Activated naive CD4-positive, alpha-beta T cell treated with anti-CD3 and anti-CD28 coated beads, Interleukin-2, amount 10 ng/mL, durations not matched to agents 7 days and 5 days (primary cell): ENCODE measurements at regions not wholly inside any gene's neighbourhood (a gene's known extent, or its start where the extent isn't known, plus 50 kb on each side); places are given as distances from the start of the nearest gene placed in this dataset.

Source experiments
- CTCF ChIA-PET: fragments of 350-600 bp; sonication (Branson Sonifier 250); formaldehyde crosslinking; loops from one replicate; lab custom pipeline; 2021; ENCODE audit warnings: antibody characterized with exemption; lab: Charles Lee
- DNase-seq: peaks from one replicate; pipeline ENCODE4 v3.0.0-alpha.2; 2020
- H3K27ac Mint-ChIP-seq: one replicate; pipeline ENCODE4 v1.8.0; 2021; ENCODE audit warnings: mild to moderate bottlenecking, moderate library complexity, mixed read lengths
- H3K27me3 Mint-ChIP-seq: one replicate; pipeline ENCODE4 v1.8.0; 2021; ENCODE audit warnings: mild to moderate bottlenecking, mixed read lengths
- H3K36me3 Mint-ChIP-seq: one replicate; pipeline ENCODE4 v1.8.0; 2021; ENCODE audit warnings: mixed read lengths
- H3K4me1 Mint-ChIP-seq: one replicate; pipeline ENCODE4 v1.8.0; 2021; ENCODE audit warnings: mixed read lengths
- H3K4me3 Mint-ChIP-seq: one replicate; pipeline ENCODE4 v1.8.0; 2021; ENCODE audit warnings: mild to moderate bottlenecking, moderate library complexity, mixed read lengths
- H3K9me3 Mint-ChIP-seq: one replicate; pipeline ENCODE4 v1.8.0; 2021; ENCODE audit warnings: mixed read lengths

GRCh38 chr9:99403371-99403770 lies 181.3 kb downstream of the SEC61B start:
- H3K9me3 Mint-ChIP-seq = no peaks in the 10 kb centered on the region
- no peak overlapping the region for H3K4me3 Mint-ChIP-seq
- H3K27me3 Mint-ChIP-seq = peaks cover 9% of the 10 kb centered on the region
- CTCF ChIA-PET = no interaction called here
- no peaks in the 10 kb centered on the region for H3K4me1 Mint-ChIP-seq
- no peaks in the 10 kb centered on the region for H3K36me3 Mint-ChIP-seq
- H3K27ac Mint-ChIP-seq = no peak overlapping the region
- DNase-seq = no peak

DNA sequence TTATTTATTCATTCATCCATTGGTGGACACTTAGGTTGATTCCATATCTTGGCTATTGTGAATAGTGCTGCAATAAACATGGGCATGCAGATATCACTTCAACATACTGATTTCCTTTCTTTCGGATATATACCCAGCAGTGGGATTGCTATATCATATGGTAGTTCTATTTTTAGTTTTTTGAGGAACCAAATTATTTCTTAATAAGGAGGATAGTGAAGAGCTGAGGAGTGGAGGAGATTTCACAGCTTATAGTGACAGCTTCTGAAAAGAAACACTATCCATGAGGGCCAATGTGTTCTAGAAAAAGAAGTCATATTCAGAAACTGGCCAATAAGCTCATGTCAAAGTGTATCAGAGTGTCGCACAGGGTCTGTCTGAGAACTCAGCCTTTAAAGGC lies 183.3 kb downstream of the SEC61B start:
- no peak for DNase-seq
- Mint-ChIP-seq H3K9me3 (no peaks in the 10 kb centered on the region), H3K27ac (no peak overlapping the region), H3K36me3 (no peaks in the 10 kb centered on the region), H3K4me3 (no peak overlapping the region), H3K27me3 (peaks cover 9% of the 10 kb centered on the region), H3K4me1 (no peaks in the 10 kb centered on the region)
- CTCF ChIA-PET = no interaction called here

DNA sequence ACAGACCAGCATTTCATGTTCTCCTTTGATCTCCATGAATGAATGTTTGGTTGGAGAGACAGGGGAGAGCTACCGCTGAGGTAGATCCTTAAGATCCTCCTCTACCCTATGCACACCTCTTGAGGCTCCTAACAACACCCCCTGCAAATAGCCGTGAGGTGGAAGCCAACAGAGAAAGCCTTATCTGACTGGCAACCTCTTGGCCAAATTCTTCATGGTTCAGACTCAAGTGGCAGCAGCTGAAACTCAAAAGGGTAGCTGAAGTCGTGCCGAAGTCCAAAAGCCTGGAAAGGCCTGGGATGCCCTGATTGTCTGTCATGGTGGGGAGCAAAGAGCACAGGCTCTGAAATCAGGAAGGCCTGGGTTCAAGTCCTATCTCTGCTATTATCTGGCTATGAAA lies 184.9 kb downstream of the SEC61B start:
- Mint-ChIP-seq H3K4me1 (no peaks in the 10 kb centered on the region), H3K27me3 (peaks cover 9% of the 10 kb centered on the region), H3K4me3 (no peak overlapping the region)

DNA sequence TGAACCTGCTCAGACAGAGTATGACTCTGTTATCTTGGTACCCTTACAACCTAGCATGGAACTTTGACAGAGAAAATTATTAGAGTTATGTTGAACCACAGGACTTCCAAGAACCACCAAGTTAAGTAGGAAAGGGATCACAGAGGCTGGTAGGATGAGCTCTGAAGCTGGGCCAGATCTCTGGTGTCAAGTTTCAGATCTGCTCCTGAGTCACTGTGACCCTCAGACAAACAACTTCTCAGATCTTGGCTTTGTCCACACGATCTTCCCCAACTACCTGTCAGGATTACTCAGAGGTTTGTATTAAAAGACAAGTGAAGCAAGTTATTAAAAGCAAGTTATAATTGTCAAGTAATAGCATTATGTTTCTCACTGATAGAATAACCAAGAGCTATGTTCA lies 189.0 kb downstream of the SEC61B start:
- H3K27ac Mint-ChIP-seq = no peak overlapping the region
- no peaks in the 10 kb centered on the region for H3K9me3 Mint-ChIP-seq
- H3K36me3 Mint-ChIP-seq = no peaks in the 10 kb centered on the region
- H3K4me1 Mint-ChIP-seq = peaks cover 4% of the 10 kb centered on the region
- H3K27me3 Mint-ChIP-seq = peaks cover 16% of the 10 kb centered on the region
- CTCF ChIA-PET = no interaction called here
- H3K4me3 Mint-ChIP-seq = no peak overlapping the region
- DNase-seq = no peak

More for the DNA sequence above, 184.9 kb downstream of the SEC61B start:
- no peak for DNase-seq
- Mint-ChIP-seq H3K27ac (no peak overlapping the region), H3K9me3 (no peaks in the 10 kb centered on the region), H3K36me3 (no peaks in the 10 kb centered on the region)
- CTCF ChIA-PET = no interaction called here

DNA sequence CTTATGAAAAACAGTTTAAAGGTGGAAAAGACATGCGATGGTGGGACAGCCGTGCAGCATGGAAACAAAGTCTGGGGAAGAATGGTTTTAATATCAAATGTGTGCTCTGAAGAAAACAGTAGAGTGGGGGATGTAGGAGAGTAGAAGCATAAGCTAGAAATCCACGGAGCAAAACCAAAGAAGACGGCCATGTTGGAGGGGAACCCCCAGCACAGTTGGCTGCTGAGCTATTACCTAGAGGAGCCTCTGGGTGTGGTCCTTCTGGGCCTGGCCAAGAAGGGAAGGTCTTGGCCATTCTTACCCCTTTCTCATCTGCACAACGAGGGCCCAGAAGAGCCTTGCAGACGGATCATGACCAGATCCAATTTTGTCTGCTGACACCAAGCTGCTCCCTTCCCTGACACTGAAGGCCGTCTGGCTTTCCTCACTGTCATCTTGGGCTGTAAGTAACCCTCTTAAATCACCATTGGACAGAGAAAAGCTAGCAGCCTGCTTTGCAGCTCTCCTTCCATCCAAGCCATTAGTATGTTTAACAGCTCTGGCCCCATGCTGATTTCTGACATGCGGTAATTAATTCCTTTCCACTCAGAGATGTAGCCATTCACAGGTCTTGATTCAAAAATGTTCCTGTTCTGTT lies 189.5 kb downstream of the SEC61B start:
- no peak for DNase-seq
- Mint-ChIP-seq H3K9me3 (no peaks in the 10 kb centered on the region), H3K4me3 (no peak overlapping the region), H3K27me3 (peaks cover 16% of the 10 kb centered on the region), H3K36me3 (no peaks in the 10 kb centered on the region), H3K27ac (no peak overlapping the region), H3K4me1 (peaks cover 6% of the 10 kb centered on the region)
- CTCF ChIA-PET = no interaction called here

- Mint-ChIP-seq H3K4me1 (peaks cover 6% of the 10 kb centered on the region), H3K36me3 (no peaks in the 10 kb centered on the region), H3K9me3 (no peaks in the 10 kb centered on the region), H3K4me3 (no peak overlapping the region), H3K27ac (no peak overlapping the region), H3K27me3 (peaks cover 19% of the 10 kb centered on the region)
- DNase-seq = no peak
- CTCF ChIA-PET = no interaction called here
Measured at GRCh38 chr9:99412606-99413005, 190.5 kb downstream of the SEC61B start.

DNA sequence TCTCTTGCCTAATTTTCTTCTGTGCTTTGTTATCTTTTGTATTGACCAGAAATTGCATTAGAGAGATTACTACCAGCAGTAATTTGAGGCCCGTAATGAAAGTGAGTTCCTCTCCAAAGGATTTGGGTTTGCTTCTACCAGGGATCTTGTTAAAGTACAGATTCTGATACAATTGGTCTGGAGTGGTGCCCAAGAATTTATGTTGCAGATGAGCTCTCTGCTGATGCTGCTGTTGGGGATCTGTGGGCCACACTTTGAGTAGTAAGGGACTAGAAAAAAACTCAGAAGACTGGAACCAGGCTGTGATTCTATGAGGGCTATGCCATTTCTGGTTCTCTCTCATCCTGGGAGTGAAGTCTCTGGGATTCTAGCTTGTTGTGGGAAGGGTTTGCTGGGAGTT lies 192.2 kb downstream of the SEC61B start:
- no peaks in the 10 kb centered on the region for H3K9me3 Mint-ChIP-seq
- CTCF ChIA-PET = no interaction called here
- no peak overlapping the region for H3K27ac Mint-ChIP-seq
- peaks cover 20% of the 10 kb centered on the region for H3K27me3 Mint-ChIP-seq
- H3K36me3 Mint-ChIP-seq = no peaks in the 10 kb centered on the region
- peaks cover 6% of the 10 kb centered on the region for H3K4me1 Mint-ChIP-seq
- H3K4me3 Mint-ChIP-seq = no peak overlapping the region
- no peak for DNase-seq

DNA sequence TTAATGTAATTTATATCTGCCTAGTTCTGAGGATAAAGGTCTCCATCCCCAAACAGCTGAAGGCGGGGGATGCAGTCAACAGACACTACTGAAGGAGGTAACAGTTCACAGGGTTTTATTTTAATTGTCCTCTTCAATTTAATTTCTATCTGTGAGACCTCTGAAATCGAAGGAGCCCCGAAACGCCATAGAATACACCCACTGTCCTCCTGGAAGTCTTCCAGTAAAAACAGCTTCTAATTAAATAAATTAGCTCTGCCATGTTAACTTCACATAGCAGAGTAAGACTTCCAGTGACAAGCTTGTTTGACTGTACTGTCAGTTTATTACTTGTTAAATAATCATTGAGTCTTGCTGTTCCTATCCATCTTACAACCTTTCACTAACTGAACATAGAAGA lies 193.5 kb downstream of the SEC61B start:
- Mint-ChIP-seq H3K4me1 (peaks cover 6% of the 10 kb centered on the region), H3K27ac (no peak overlapping the region), H3K9me3 (no peaks in the 10 kb centered on the region), H3K36me3 (no peaks in the 10 kb centered on the region), H3K27me3 (peaks cover 20% of the 10 kb centered on the region), H3K4me3 (no peak overlapping the region)
- CTCF ChIA-PET = no interaction called here
- no peak for DNase-seq

DNA sequence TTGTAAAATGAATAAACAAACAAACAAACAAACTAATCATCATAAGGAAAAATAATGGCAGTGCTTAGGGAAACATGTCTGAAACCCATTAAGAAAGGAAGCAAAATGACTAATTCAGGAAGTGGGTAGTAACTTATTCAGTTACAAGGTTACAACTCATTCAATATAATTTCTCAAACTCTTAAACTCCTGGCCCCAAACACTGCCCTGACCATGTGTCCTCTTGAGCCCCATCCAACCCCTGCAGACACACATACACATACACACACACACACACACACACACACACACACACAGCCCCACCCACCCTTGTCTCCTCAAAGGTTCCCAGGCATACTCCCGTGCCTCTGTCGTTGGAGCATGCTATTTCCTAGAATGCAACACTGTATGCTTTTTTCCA lies 193.9 kb downstream of the SEC61B start:
- no peak for DNase-seq
- H3K27me3 Mint-ChIP-seq = peaks cover 20% of the 10 kb centered on the region
- no peak overlapping the region for H3K4me3 Mint-ChIP-seq
- CTCF ChIA-PET = no interaction called here
- no peaks in the 10 kb centered on the region for H3K36me3 Mint-ChIP-seq
- no peak overlapping the region for H3K27ac Mint-ChIP-seq
- peaks cover 6% of the 10 kb centered on the region for H3K4me1 Mint-ChIP-seq
- no peaks in the 10 kb centered on the region for H3K9me3 Mint-ChIP-seq

DNA sequence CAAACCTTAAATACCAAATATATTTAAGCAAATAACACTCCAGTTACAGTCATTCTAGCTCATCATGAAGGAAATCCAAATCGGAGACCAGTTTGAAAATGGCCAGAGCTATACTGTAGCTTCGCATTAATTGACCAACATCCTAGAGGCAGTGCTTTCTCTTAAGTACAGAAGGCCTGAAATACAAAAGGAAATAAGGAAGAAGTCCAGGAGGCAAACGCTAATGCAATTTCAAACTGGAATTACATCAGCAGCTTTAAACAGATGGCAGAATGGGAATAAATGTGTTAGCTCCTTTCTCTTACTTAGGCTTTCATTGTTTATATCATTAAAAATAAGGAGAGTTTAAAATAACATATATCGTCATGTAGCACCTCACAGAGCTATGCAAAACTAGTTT lies 197.0 kb downstream of the SEC61B start:
- Mint-ChIP-seq H3K4me1 (peaks cover 6% of the 10 kb centered on the region), H3K27ac (no peak overlapping the region), H3K27me3 (peaks cover 11% of the 10 kb centered on the region), H3K9me3 (no peaks in the 10 kb centered on the region), H3K4me3 (no peak overlapping the region), H3K36me3 (no peaks in the 10 kb centered on the region)
- DNase-seq = no peak
- CTCF ChIA-PET = no interaction called here

- Mint-ChIP-seq H3K36me3 (no peaks in the 10 kb centered on the region), H3K4me1 (no peaks in the 10 kb centered on the region), H3K4me3 (no peak overlapping the region), H3K27me3 (peaks cover 7% of the 10 kb centered on the region), H3K9me3 (no peaks in the 10 kb centered on the region), H3K27ac (no peak overlapping the region)
- CTCF ChIA-PET = no interaction called here
- DNase-seq = no peak
Measured at GRCh38 chr9:99421369-99421768, 199.3 kb downstream of the SEC61B start.

DNA sequence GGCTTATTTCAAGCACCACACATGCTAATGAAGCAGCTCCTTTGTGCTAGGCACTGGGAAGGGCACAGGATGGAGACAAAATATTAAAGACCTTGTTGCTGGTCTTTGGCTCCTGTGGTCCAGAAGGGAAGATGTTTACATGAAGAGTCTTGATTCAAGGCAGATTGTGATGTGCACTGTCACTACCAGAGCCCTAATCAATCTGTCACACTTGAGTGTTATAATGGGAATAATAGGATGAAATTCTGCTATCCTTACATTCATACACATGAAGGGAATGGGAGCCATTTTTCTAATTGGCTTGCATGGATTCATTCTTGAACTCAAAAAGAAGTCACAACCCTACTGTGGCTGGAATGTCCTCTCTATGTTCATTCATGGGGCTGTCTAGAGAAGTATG lies 203.0 kb downstream of the SEC61B start:
- Mint-ChIP-seq H3K4me3 (no peak overlapping the region), H3K36me3 (no peaks in the 10 kb centered on the region), H3K4me1 (no peaks in the 10 kb centered on the region), H3K27ac (no peak overlapping the region), H3K27me3 (peaks cover 8% of the 10 kb centered on the region), H3K9me3 (no peaks in the 10 kb centered on the region)
- DNase-seq = no peak
- CTCF ChIA-PET = no interaction called here

DNA sequence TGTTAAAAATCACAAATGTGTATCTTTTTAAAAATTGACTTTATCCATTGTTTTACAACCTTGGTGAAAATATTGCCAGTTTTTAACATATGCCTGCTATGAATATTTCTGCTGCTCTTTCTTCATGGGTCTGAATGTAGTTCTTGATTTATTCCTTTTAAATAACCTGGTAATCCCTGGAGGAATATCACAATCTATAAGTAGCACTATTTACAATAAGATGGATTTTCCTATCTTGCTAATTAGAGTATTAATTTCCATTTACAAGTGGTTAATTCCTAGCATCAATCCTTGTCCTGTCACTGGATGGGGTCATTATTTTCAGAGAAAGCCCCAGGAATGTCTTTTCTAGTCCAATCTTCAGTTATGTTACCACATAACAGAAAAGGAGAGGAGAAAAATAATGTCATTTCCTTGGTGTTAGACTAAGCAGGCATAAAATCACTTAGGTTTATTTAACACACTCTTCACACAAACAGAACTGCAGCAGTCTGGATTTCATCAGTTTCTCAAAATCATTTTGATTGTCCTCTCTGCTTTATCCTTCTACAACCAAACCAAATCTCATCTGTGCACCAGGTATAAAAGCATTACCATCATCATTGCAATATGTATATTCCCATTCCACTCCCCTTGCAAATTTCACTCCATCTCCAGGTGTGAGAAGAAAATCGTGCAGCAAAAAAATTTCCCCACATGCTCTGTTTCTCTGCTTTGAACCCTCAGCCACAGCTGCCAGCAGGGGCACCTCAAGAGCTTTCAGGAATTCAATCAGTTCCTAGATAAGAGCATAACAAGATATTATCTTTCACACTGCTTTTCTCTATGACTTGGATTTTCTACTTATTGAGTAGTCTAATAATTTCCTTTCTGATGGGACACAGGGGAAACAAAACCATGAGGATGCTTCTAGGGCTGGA lies 204.1 kb downstream of the SEC61B start:
- H3K4me3 Mint-ChIP-seq = no peak overlapping the region
- H3K27ac Mint-ChIP-seq = no peak overlapping the region
- no peaks in the 10 kb centered on the region for H3K4me1 Mint-ChIP-seq
- CTCF ChIA-PET = no interaction called here
- H3K36me3 Mint-ChIP-seq = no peaks in the 10 kb centered on the region
- peaks cover 8% of the 10 kb centered on the region for H3K27me3 Mint-ChIP-seq
- DNase-seq = no peak
- H3K9me3 Mint-ChIP-seq = no peaks in the 10 kb centered on the region

DNA sequence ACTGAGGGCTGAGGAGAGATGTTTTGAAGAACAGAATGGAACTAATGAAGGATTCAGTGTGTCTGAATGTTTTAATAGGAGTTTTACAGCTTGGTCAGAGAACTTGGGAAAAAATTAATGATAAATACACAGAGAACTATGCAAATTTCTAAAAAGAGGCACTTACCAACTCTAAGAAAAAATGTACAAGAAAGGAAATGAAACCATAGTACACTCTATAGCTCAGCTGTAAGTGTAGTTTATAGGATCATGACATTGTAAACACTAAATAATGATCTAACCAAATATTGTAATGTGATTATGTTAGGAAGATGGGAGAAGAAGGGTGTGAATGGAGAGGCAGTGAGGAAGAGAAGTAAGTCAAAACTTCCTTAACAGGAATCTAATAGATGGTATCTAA lies 205.2 kb downstream of the SEC61B start:
- Mint-ChIP-seq H3K36me3 (no peaks in the 10 kb centered on the region), H3K4me1 (no peaks in the 10 kb centered on the region), H3K9me3 (no peaks in the 10 kb centered on the region), H3K27ac (no peak overlapping the region), H3K27me3 (peaks cover 8% of the 10 kb centered on the region), H3K4me3 (no peak overlapping the region)
- CTCF ChIA-PET = no interaction called here
- DNase-seq = no peak

DNA sequence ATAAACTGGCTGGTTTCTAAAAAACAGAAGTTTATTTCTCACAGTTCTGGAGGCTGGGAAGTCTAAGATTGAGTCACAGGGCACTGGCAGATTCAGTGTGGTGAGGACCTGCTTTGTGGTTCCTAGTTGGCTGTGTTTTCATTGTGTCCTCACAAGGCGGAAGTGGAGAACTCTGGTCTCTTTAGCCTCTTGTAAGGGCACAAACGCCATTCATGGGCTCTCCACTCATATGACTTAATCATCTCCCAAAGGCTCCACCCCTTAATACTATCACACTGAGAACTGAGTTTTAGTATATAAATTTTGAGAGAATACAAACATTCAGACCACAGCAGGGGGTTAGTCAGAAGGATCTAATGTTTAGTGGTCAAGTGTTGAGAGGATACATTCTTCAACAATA lies 208.2 kb downstream of the SEC61B start:
- Mint-ChIP-seq H3K36me3 (no peaks in the 10 kb centered on the region), H3K27ac (no peak overlapping the region), H3K4me1 (peaks cover 12% of the 10 kb centered on the region), H3K9me3 (no peaks in the 10 kb centered on the region), H3K4me3 (no peak overlapping the region), H3K27me3 (peaks cover 8% of the 10 kb centered on the region)
- CTCF ChIA-PET = no interaction called here
- DNase-seq = no peak
